PC-9 (cell line): ENCODE measurements at regions not wholly inside any gene's neighbourhood (a gene's known extent, or its start where the extent isn't known, plus 50 kb on each side); places are given as distances from the start of the nearest gene placed in this dataset.

Source experiments
- BruUV-seq: library from RNA; stranded (reverse); fragments of 400-500 nt; replicated peaks from 2 replicates; lab custom pipeline; 2021; lab: Mats Ljungman, UMichigan
- CTCF ChIA-PET: fragments of 300-600 bp; sonication (Branson Sonifier 250); formaldehyde crosslinking; loops from one replicate; lab custom pipeline; 2022; ENCODE audit warnings: antibody characterized with exemption; lab: Charles Lee
- POLR2A ChIA-PET: fragments of 300-600 bp; sonication (Branson Sonifier 250); formaldehyde crosslinking; loops from one replicate; lab custom pipeline; 2022; ENCODE audit warnings: antibody characterized with exemption; ENCODE audit not compliant: unreplicated experiment; lab: Charles Lee
- DNase-seq, 2 experiments: peaks; one replicate each; pipeline versions ENCODE4 v3.0.0 to v3.0.0-alpha.2; 2015 to 2022; ENCODE audit warnings: mixed read lengths in 1 of 2
- H2AFZ ChIP-seq: fragments of 200-600 bp; sonication (generic); 2 replicates; pipeline ENCODE4 v1.8.1; 2017; ENCODE audit warnings: antibody characterized with exemption
- H3F3A ChIP-seq: fragments of 200-600 bp; sonication (generic); 2 replicates; pipeline ENCODE4 v1.8.1; 2017; ENCODE audit warnings: antibody characterized with exemption, mild to moderate bottlenecking, low read depth; ENCODE audit not compliant: insufficient read depth
- H3K27ac ChIP-seq: fragments of 200-600 bp; sonication (generic); 2 replicates; pipeline ENCODE4 v1.6.1; 2016; ENCODE audit warnings: mixed run types
- H3K27me3 ChIP-seq: fragments of 200-600 bp; sonication (generic); 2 replicates; pipeline ENCODE4 v1.6.1; 2016; ENCODE audit warnings: low read depth, mixed run types; ENCODE audit not compliant: insufficient read depth
- H3K36me3 ChIP-seq: fragments of 200-600 bp; sonication (generic); 2 replicates; pipeline ENCODE4 v1.6.1; 2016; ENCODE audit warnings: low read depth, mixed run types
- H3K4me1 ChIP-seq: fragments of 200-600 bp; sonication (generic); replicated peaks from 2 replicates; pipeline ENCODE4 v1.6.1; 2016; ENCODE audit warnings: mixed run types; ENCODE audit not compliant: insufficient read depth
- H3K4me2 ChIP-seq: fragments of 200-600 bp; sonication (generic); 2 replicates; pipeline ENCODE4 v1.6.1; 2017; ENCODE audit warnings: mixed run types
- H3K4me3 ChIP-seq: fragments of 200-600 bp; sonication (generic); 2 replicates; pipeline ENCODE4 v1.6.1; 2016; ENCODE audit warnings: mixed run types
- H3K79me2 ChIP-seq: fragments of 200-600 bp; sonication (generic); 2 replicates; pipeline ENCODE4 v1.6.1; 2017; ENCODE audit warnings: low read depth, mixed run types
- H3K9me2 ChIP-seq: fragments of 200-600 bp; sonication (generic); 2 replicates; pipeline ENCODE4 v1.8.1; 2017; ENCODE audit warnings: mild to moderate bottlenecking; ENCODE audit not compliant: insufficient read depth
- H3K9me3 ChIP-seq: fragments of 200-600 bp; sonication (generic); 2 replicates; pipeline ENCODE4 v1.8.1; 2016; ENCODE audit warnings: low read depth; ENCODE audit not compliant: insufficient read depth
- H4K20me1 ChIP-seq: fragments of 200-600 bp; sonication (generic); 2 replicates; pipeline ENCODE4 v1.8.1; 2017; ENCODE audit not compliant: insufficient read depth
- EZH2 ChIP-seq: fragments of 200-600 bp; sonication (generic); IDR thresholded peaks from 2 replicates; pipeline ENCODE4 v1.8.0; 2017; ENCODE audit warnings: antibody characterized with exemption, low read depth
- intact Hi-C: fragments of 100-400 bp; cut with micrococcal nuclease; formaldehyde crosslinking; loops from one replicate; pipeline ENCODE4 v1.10.0; 2022; ENCODE audit not compliant: unreplicated experiment
- TF ChIP-seq, protein P1 (sequence below): fragments of 200-600 bp; sonication (generic); conservative IDR thresholded peaks from 2 replicates; pipeline ENCODE4 v1.6.1; 2017; ENCODE audit warnings: mixed run types, antibody characterized with exemption, mild to moderate bottlenecking, moderate library complexity

DNA sequence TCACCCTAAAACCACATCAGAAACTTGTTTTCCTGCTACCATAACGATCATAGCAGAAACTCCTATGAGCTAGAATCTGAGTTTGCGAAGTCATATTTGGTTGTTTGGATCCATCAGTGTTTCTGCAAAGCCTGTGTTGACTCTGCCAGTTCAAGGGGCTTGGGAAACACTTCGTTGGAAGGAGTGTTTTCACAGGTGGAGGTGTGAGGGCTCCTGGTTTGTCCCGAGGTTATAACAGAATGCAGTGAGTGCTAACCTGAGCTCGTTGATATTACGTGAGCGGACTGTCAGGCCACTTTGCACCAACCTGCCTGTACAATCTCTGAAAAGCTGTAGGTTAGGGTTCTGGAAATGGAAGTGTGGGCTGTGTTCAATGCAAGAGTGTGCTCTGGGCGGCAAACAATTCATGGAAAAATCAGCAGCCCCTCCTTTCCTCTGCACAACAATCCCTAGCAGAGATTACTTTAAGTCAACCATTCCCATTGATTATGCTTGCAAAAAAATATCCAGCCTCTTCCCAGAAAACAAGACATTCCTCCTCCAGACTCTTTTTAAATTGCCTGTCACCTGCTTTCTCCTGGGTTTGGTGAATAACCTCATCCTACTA, 622.0 kb downstream of the TYW1 start:
- peaks cover 62% of the 10 kb centered on the region for H3K27me3 ChIP-seq
- ChIA-PET CTCF (no interaction called here), POLR2A (no interaction called here)
- no TSS peak for BruUV-seq
- H3K9me2 ChIP-seq: no peaks in the 10 kb centered on the region
- H3K27ac ChIP-seq: no peak overlapping the region
- H3K36me3 ChIP-seq: no peaks in the 10 kb centered on the region
- no peak overlapping the region for H2AFZ ChIP-seq
- no peak overlapping the region for H3K4me2 ChIP-seq
- DNase-seq: no peak
- H3F3A ChIP-seq: no peaks in the 10 kb centered on the region
- no peaks in the 10 kb centered on the region for H4K20me1 ChIP-seq
- H3K9me3 ChIP-seq: no peaks in the 10 kb centered on the region
- H3K79me2 ChIP-seq: no peaks in the 10 kb centered on the region
- intact Hi-C loops: no loop called here
- TF ChIP-seq EZH2: no peak
- TF ChIP-seq, protein P1, sequence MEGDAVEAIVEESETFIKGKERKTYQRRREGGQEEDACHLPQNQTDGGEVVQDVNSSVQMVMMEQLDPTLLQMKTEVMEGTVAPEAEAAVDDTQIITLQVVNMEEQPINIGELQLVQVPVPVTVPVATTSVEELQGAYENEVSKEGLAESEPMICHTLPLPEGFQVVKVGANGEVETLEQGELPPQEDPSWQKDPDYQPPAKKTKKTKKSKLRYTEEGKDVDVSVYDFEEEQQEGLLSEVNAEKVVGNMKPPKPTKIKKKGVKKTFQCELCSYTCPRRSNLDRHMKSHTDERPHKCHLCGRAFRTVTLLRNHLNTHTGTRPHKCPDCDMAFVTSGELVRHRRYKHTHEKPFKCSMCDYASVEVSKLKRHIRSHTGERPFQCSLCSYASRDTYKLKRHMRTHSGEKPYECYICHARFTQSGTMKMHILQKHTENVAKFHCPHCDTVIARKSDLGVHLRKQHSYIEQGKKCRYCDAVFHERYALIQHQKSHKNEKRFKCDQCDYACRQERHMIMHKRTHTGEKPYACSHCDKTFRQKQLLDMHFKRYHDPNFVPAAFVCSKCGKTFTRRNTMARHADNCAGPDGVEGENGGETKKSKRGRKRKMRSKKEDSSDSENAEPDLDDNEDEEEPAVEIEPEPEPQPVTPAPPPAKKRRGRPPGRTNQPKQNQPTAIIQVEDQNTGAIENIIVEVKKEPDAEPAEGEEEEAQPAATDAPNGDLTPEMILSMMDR: no peak
- no peaks in the 10 kb centered on the region for H3K4me1 ChIP-seq
- no peak overlapping the region for H3K4me3 ChIP-seq

DNA sequence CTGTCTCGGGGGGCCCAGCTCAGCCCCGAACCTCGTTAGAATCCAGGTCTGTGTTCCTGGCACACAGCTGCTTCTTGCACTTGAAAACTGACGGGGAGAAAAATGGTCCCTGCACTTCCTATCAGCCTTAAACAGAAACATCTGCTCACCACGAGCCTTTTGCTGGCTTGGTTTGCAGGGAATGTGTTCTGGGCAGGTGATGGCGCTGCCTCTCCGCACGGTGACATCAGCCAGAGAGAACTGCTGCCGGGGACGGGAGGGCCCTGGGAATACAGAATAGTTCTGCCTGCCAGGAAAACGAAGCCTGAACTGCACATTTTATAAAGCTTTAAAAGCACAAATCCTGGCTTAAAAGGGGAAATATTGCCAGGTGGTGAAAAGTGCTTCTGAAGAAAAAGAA, 622.5 kb downstream of the TYW1 start:
- DNase-seq: no peak

DNA sequence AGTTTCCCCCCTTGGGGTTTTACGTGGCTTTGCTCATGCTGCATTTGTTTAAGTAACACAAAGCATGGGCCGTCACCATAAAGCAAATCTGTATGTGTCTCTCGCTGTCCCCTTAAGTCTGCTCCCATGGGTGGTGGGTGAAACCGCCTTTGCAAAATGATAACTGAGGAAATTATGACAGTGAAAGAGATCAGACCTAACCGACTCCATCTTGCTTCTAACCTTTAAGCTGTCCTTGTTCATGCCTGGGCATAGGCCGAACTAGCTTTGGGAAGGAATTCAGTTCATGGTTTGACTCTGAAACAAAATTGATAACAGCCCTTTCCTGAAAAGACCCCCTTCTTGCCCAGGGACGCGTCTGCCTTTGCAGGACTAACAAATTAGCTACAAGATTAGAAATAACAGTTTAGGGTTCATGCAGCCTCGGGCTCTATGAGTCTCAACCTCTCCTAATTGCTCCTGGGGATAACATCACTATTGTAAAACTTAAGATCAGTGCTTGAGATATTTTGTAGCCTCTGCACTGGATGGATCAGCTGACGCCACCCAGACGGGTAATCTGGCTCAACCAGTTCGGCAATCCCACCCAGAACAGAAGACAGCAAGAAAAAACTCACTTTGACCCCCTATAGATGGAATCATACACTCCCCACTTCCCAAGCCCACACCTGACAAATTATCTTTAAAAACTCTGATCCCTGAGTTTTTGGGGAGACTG, 623.7 kb downstream of the TYW1 start:
- H3K9me2 ChIP-seq: no peaks in the 10 kb centered on the region
- intact Hi-C loops: no loop called here
- H3F3A ChIP-seq: no peaks in the 10 kb centered on the region
- H3K4me1 ChIP-seq: no peaks in the 10 kb centered on the region
- H3K9me3 ChIP-seq: no peaks in the 10 kb centered on the region
- H3K27me3 ChIP-seq: peaks cover 56% of the 10 kb centered on the region
- no peak overlapping the region for H3K4me2 ChIP-seq
- H3K36me3 ChIP-seq: no peaks in the 10 kb centered on the region
- H2AFZ ChIP-seq: no peak overlapping the region
- POLR2A ChIA-PET: no interaction called here
- CTCF ChIA-PET: no interaction called here
- TF ChIP-seq EZH2: no peak
- TF ChIP-seq, protein P1: no peak
- no TSS peak for BruUV-seq
- no peak overlapping the region for H3K4me3 ChIP-seq
- H3K79me2 ChIP-seq: no peaks in the 10 kb centered on the region
- no peak overlapping the region for H3K27ac ChIP-seq
- no peaks in the 10 kb centered on the region for H4K20me1 ChIP-seq
- DNase-seq: no peak

More for the DNA sequence above, 622.5 kb downstream of the TYW1 start:
- Histone ChIP-seq H3K79me2 (no peaks in the 10 kb centered on the region), H3K9me2 (no peaks in the 10 kb centered on the region), H2AFZ (no peak overlapping the region), H3K4me3 (no peak overlapping the region), H4K20me1 (no peaks in the 10 kb centered on the region), H3K27ac (no peak overlapping the region), H3K4me2 (no peak overlapping the region), H3K4me1 (no peaks in the 10 kb centered on the region), H3K9me3 (no peaks in the 10 kb centered on the region), H3K27me3 (peaks cover 62% of the 10 kb centered on the region), H3K36me3 (no peaks in the 10 kb centered on the region), H3F3A (no peaks in the 10 kb centered on the region)
- POLR2A ChIA-PET: no interaction called here
- TF ChIP-seq, protein P1: no peak
- no peak for TF ChIP-seq EZH2
- intact Hi-C loops: no loop called here
- BruUV-seq: no TSS peak
- CTCF ChIA-PET: no interaction called here
